ENCODE measurements at regions not wholly inside any gene's neighbourhood (a gene's known extent, or its start where the extent isn't known, plus 50 kb on each side); places are given as distances from the start of the nearest gene placed in this dataset.
"Not testable (repeated sequence)": the region's sequence is repeated elsewhere in the genome, so short reads cannot be mapped to it uniquely, and the experiment has no call there.

DNA sequence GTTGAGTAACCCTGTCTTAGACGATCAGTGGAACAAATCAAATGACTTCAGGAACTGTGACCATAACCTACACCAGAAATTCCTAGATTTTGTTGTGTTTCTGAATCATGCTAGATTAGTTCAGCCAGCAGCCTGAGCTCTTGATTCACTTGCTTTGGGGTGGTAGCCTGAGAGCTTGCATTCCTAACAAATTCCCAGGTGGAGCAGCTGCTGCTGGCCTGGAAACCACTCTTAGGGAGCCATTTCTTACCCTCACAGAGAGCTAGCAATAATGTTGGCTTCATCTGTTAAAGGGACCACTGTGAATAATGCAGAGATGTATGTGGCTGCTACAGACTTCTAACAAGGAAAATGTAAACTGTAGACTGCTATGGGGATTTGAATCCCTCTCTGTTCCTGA, 388.1 kb upstream of the PRR20A start:
- Histone ChIP-seq H3K36me3 (no peaks in the 10 kb centered on the region), H3K27ac (no peak overlapping the region), H3K4me3 (ENCODE audit: low read depth, low read length) (no peak overlapping the region), H3K9me3 (ENCODE audit: severe bottlenecking) (no peaks in the 10 kb centered on the region), H3K27me3 (ENCODE audit: insufficient read depth, low read depth, severe bottlenecking) (no peaks in the 10 kb centered on the region)
- no peak for DNase-seq
- TF ChIP-seq, protein P1, sequence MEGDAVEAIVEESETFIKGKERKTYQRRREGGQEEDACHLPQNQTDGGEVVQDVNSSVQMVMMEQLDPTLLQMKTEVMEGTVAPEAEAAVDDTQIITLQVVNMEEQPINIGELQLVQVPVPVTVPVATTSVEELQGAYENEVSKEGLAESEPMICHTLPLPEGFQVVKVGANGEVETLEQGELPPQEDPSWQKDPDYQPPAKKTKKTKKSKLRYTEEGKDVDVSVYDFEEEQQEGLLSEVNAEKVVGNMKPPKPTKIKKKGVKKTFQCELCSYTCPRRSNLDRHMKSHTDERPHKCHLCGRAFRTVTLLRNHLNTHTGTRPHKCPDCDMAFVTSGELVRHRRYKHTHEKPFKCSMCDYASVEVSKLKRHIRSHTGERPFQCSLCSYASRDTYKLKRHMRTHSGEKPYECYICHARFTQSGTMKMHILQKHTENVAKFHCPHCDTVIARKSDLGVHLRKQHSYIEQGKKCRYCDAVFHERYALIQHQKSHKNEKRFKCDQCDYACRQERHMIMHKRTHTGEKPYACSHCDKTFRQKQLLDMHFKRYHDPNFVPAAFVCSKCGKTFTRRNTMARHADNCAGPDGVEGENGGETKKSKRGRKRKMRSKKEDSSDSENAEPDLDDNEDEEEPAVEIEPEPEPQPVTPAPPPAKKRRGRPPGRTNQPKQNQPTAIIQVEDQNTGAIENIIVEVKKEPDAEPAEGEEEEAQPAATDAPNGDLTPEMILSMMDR (IDR thresholded peaks at IDR 0.05; ENCODE audit: low read depth, low read length), result no peak

DNA sequence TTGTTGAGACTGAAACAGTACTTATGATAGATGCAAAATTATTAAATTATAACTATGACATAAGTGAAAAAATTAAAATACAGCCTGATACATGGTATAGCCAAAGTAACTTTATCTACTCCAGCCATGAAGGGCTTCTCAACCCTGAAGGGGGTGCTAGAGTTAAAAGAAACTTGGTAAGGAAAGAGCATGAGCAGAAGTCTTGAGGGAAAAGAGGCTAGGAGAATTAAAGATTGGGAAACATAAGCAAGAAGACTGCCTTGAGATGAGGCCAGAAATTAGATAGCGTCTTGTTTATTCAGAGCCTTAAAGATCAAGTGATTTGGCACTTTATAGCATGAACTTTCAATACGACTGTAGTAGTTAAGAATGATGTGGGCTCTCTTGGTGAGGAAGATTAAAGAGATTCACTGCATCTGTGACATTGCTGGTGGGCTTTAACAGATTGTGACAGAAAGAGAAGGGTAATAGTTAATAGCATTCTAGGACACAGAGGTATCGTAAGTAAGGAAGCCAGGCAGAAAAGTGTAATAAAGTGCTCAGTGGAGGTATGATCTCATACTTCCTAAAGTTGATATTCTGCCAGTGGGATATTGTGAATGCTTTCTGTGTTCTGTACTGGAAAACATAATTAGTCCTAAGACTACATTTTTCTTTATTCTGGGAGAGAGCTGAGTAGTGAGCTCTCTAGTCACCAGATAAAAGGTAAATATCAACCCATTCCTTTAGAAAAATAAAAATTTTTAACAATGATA, 385.4 kb upstream of the PRR20A start:
- Histone ChIP-seq H3K36me3 (no peaks in the 10 kb centered on the region), H3K27me3 (ENCODE audit: insufficient read depth, low read depth, severe bottlenecking) (no peaks in the 10 kb centered on the region), H3K27ac (no peak overlapping the region), H3K4me3 (ENCODE audit: low read depth, low read length) (no peak overlapping the region), H3K9me3 (ENCODE audit: severe bottlenecking) (no peaks in the 10 kb centered on the region)
- no peak for DNase-seq
- TF ChIP-seq, protein P1 (IDR thresholded peaks at IDR 0.05; ENCODE audit: low read depth, low read length), result no peak

DNA sequence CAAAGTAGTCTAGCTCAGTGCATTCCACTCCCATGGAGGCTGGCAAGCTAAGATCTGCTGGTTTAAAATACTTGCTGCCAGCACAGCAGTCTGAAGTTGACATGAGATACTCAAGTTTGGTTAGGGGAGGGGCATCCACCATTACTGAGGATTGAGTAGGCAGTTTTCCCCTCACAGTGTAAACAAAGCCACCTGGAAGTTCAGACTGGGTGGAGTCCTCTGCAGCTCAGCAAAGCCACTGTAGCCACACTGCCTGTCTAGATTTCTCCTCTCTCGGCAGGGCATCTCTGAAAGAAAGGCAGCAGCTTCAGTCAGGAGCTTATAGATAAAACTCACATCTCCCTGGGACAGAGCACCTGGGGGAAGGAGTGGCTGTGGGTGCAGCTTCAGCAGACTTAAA, 377.4 kb upstream of the PRR20A start:
- not testable (repeated sequence) for H3K27me3 ChIP-seq (ENCODE audit: insufficient read depth, low read depth, severe bottlenecking); H3K27ac ChIP-seq; DNase-seq; H3K4me3 ChIP-seq (ENCODE audit: low read depth, low read length); H3K9me3 ChIP-seq (ENCODE audit: severe bottlenecking); H3K36me3 ChIP-seq

DNA sequence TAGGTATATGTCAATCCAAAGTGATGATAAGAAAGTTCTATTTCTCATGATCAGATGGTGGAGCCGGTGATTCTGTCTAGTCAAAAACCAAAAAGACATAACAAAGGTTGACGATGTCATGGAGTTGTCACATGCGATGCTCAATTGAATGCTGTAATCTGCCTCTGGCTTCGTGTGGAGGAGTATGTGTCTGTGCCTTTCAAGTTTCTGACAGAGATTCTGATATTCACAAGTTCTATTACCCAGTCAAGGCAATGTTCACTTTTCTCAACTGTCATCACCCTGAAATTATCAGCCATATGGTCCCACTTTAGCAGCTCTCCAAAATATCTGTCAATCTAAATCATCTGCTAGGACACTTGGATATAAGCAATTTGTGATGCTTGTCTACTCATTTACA, 367.6 kb upstream of the PRR20A start:
- TF ChIP-seq, protein P1 (IDR thresholded peaks at IDR 0.05; ENCODE audit: low read depth, low read length), result no peak
- H3K9me3 ChIP-seq (ENCODE audit: severe bottlenecking), result no peaks in the 10 kb centered on the region
- no peaks in the 10 kb centered on the region for H3K27me3 ChIP-seq (ENCODE audit: insufficient read depth, low read depth, severe bottlenecking)
- no peak for DNase-seq
- H3K4me3 ChIP-seq (ENCODE audit: low read depth, low read length), result no peak overlapping the region
- H3K27ac ChIP-seq, result no peak overlapping the region
- no peaks in the 10 kb centered on the region for H3K36me3 ChIP-seq

DNA sequence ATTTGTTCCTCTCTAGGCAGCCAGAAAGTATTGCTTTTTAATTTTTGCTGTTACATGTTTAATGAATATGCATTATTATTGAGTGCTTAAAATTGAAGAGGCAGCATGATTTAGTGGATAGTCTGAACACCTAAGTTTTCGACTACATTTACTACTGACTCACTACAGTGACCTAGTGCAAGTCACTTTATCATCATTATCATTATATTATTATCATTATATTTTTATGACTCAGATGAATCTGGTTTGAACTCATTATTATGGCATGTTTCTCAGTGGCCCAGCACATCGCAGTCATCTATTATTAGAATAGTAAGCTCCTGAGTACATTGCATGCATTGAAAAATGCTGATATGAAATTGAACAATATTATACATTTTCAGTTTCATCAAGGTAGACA, 351.2 kb upstream of the PRR20A start:
- DNase-seq, result no peak
- no peaks in the 10 kb centered on the region for H3K9me3 ChIP-seq (ENCODE audit: severe bottlenecking)
- H3K27me3 ChIP-seq (ENCODE audit: insufficient read depth, low read depth, severe bottlenecking), result no peaks in the 10 kb centered on the region
- TF ChIP-seq, protein P1 (IDR thresholded peaks at IDR 0.05; ENCODE audit: low read depth, low read length), result no peak
- H3K36me3 ChIP-seq, result no peaks in the 10 kb centered on the region
- no peak overlapping the region for H3K27ac ChIP-seq
- no peak overlapping the region for H3K4me3 ChIP-seq (ENCODE audit: low read depth, low read length)

DNA sequence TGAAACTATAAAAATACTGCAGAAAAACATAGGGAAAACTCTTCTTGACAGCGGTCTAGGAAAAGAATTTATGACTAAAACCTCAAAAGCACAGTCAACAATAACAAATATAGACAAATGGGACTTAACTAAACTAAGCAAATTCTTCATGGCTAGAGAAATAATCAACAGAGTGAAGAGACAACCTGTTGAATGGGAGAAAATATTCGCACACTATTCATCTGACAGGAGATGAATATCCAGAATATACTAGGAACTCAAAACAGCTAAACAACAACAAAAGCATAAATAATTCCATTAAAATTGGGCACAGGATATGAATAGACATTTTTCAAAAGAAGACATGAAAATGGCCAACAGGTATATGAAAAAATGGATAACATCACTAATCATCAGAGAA, 303.6 kb upstream of the PRR20A start:
- TF ChIP-seq, protein P1 (IDR thresholded peaks at IDR 0.05; ENCODE audit: low read depth, low read length), result no peak
- Histone ChIP-seq H3K9me3 (ENCODE audit: severe bottlenecking) (no peaks in the 10 kb centered on the region), H3K27ac (no peak overlapping the region), H3K36me3 (no peaks in the 10 kb centered on the region), H3K27me3 (ENCODE audit: insufficient read depth, low read depth, severe bottlenecking) (no peaks in the 10 kb centered on the region), H3K4me3 (ENCODE audit: low read depth, low read length) (no peak overlapping the region)
- DNase-seq, result no peak
